ENCODE measurements at regions not wholly inside any gene's neighbourhood (a gene's known extent, or its start where the extent isn't known, plus 50 kb on each side); places are given as distances from the start of the nearest gene placed in this dataset.

DNA sequence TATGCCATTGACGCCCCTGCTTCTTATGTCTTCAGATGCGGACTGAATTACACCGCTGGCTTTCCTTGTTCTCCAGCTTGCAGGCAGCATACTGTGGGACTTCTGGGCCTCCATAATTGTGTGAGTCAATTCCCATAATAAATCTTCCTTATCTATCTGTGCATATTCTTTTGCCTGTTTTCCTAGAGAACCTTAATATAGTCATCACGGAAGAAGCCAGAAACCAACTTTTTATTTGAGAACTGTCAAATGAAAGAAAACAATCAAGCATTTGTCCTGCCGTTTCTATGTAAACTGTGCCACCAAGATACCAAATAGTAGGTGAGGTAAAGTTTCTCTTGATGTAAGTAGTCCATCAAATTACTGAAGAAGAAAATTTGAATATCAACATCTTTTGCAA lies 51.8 kb upstream of the B3GALNT1 start:
- DNase-seq, result no peak

DNA sequence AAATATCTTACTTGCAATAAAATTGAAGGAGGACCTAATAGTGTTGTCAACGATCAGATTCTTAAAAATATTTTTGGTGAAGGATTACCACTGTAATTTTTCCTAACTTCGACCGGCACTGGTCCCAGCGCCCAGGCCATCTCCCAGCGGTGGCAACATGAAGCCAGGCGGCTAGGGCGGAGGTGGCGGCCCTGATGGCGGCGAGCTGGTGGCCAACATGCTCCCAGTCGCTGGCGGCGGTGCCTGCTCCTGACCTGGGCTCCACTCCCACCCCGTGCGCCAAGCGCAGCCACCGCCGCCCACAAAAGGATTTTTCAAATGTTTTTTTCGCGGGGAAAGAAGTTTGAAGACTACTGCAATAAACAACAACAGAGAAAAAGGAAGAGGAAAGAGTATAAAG lies 56.5 kb upstream of the B3GALNT1 start:
- ChIA-PET CTCF (interaction anchor here (1.1 to 1.3 kb wide), 2 partner anchors 11 to 24 kb away, joined by 4 to 6 read pairs; no protein-coding TSS in a partner anchor), POLR2A (no interaction called here)
- no peak for DNase-seq
- ATAC-seq, result no peak
- Mint-ChIP-seq H3K4me3 (no peak overlapping the region), H3K36me3 (ENCODE audit: low read depth) (no peaks in the 10 kb centered on the region), H3K4me1 (ENCODE audit: low read depth) (no peaks in the 10 kb centered on the region), H3K27ac (no peak overlapping the region), H3K9me3 (peaks cover 10% of the 10 kb centered on the region), H3K27me3 (peaks cover 7% of the 10 kb centered on the region)
- intact Hi-C loops (cut with micrococcal nuclease), result no loop called here
- TF ChIP-seq, protein P1, sequence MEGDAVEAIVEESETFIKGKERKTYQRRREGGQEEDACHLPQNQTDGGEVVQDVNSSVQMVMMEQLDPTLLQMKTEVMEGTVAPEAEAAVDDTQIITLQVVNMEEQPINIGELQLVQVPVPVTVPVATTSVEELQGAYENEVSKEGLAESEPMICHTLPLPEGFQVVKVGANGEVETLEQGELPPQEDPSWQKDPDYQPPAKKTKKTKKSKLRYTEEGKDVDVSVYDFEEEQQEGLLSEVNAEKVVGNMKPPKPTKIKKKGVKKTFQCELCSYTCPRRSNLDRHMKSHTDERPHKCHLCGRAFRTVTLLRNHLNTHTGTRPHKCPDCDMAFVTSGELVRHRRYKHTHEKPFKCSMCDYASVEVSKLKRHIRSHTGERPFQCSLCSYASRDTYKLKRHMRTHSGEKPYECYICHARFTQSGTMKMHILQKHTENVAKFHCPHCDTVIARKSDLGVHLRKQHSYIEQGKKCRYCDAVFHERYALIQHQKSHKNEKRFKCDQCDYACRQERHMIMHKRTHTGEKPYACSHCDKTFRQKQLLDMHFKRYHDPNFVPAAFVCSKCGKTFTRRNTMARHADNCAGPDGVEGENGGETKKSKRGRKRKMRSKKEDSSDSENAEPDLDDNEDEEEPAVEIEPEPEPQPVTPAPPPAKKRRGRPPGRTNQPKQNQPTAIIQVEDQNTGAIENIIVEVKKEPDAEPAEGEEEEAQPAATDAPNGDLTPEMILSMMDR (IDR thresholded peaks at IDR 0.05), result no peak

More for the DNA sequence above, 51.8 kb upstream of the B3GALNT1 start:
- TF ChIP-seq, protein P1 (IDR thresholded peaks at IDR 0.05), result no peak
- H3K9me3 Mint-ChIP-seq, result no peaks in the 10 kb centered on the region
- H3K36me3 Mint-ChIP-seq (ENCODE audit: low read depth), result no peaks in the 10 kb centered on the region
- H3K4me3 Mint-ChIP-seq, result no peak overlapping the region
- H3K27ac Mint-ChIP-seq, result no peak overlapping the region
- intact Hi-C loops (cut with micrococcal nuclease), result no loop called here
- ChIA-PET CTCF (no interaction called here), POLR2A (no interaction called here)
- ATAC-seq, result no peak
- H3K4me1 Mint-ChIP-seq (ENCODE audit: low read depth), result no peaks in the 10 kb centered on the region
- no peaks in the 10 kb centered on the region for H3K27me3 Mint-ChIP-seq

DNA sequence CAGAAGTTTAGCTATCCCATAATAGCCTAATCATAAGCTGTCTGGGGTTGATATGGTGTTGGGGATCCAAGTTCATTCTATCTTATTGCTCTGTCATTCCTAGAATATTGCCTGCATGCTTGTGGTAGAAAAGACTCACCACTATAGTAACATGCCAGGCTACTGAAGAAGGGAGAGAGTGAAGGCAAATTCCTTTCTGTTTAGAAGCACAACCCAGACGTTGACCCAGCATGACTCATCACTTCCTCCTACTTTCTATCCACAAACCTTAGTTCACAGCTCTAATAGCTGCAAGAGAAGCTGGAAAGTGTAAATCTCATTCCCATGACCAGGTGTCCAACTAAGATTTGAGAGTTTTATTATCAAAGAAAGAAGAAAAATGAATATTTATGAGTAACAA lies 57.8 kb upstream of the NMD3 start:
- peak; percentile 24 for DNase-seq
- TF ChIP-seq, protein P1 (IDR thresholded peaks at IDR 0.05), result no peak
- Mint-ChIP-seq H3K36me3 (ENCODE audit: low read depth) (no peaks in the 10 kb centered on the region), H3K9me3 (peaks cover 10% of the 10 kb centered on the region), H3K4me3 (no peak overlapping the region), H3K27ac (no peak overlapping the region), H3K27me3 (peaks cover 8% of the 10 kb centered on the region), H3K4me1 (ENCODE audit: low read depth) (no peaks in the 10 kb centered on the region)
- ATAC-seq, result peak; percentile 42
- ChIA-PET POLR2A (no interaction called here), CTCF (no interaction called here)
- intact Hi-C loops (cut with micrococcal nuclease), result no loop called here

DNA sequence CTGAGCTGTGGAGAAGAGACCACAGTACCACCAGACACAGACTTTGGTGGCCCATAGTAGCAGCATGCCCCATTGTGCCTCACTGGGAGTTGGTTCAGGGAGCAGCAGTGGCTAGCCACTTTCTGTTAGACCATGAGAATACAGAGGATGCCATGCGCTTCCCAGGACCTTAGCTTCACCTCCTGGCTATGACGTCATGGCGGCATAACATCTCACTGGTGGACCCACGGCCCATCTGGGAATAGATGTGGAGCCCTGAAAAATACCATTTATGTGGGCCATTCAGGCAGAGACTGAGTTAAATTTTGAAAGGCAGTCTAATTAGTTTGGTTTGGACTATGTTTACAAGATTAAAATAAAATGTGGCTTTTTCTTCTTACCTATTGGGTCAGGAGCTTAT lies 55.1 kb upstream of the NMD3 start:
- intact Hi-C loops (cut with micrococcal nuclease), result no loop called here
- Mint-ChIP-seq H3K27ac (no peak overlapping the region), H3K4me1 (ENCODE audit: low read depth) (no peaks in the 10 kb centered on the region), H3K27me3 (peaks cover 8% of the 10 kb centered on the region), H3K36me3 (ENCODE audit: low read depth) (no peaks in the 10 kb centered on the region), H3K9me3 (peaks cover 10% of the 10 kb centered on the region), H3K4me3 (no peak overlapping the region)
- ATAC-seq, result no peak
- ChIA-PET CTCF (no interaction called here), POLR2A (no interaction called here)
- no peak for DNase-seq
- TF ChIP-seq, protein P1 (IDR thresholded peaks at IDR 0.05), result no peak

DNA sequence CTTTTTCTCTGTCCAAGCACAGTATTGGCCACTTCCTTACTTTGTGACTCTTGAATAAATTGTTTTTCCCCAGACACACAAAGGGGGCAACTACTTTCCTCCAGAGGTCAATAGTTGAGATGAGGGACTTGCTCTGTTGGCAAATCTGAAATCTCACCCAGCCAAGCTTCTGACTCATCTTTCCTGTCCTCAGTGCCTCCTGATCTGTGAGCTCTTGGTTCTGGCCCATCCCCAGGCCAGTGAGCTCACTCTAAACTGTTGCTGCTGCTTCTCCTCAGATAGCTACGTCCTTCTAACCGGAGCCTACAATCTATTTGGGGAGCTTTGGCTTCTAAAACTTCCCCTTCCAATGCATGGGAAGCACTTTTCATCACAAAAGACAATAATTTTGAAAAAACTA lies 50.0 kb upstream of the NMD3 start:
- ATAC-seq (no peak), DNase-seq (peak; percentile 3)
- H3K9me3 Mint-ChIP-seq, result no peaks in the 10 kb centered on the region
- no peaks in the 10 kb centered on the region for H3K4me1 Mint-ChIP-seq (ENCODE audit: low read depth)
- no peaks in the 10 kb centered on the region for H3K36me3 Mint-ChIP-seq (ENCODE audit: low read depth)
- ChIA-PET CTCF (no interaction called here), POLR2A (no interaction called here)
- no peak overlapping the region for H3K27ac Mint-ChIP-seq
- intact Hi-C loops (cut with micrococcal nuclease), result no loop called here
- TF ChIP-seq, protein P1 (IDR thresholded peaks at IDR 0.05), result no peak
- H3K27me3 Mint-ChIP-seq, result peaks cover 3% of the 10 kb centered on the region
- H3K4me3 Mint-ChIP-seq, result no peak overlapping the region

Measured in activated CD8-positive, alpha-beta T cell treated with anti-CD3 and anti-CD28 coated beads for 36 hours (primary cell).